ENCODE measurements at regions not wholly inside any gene's neighbourhood (a gene's known extent, or its start where the extent isn't known, plus 50 kb on each side); places are given as distances from the start of the nearest gene placed in this dataset.

- Histone ChIP-seq H3K4me3 (no peak overlapping the region), H3K27me3 (no peaks in the 10 kb centered on the region), H3K4me1 (no peaks in the 10 kb centered on the region), H3K9me3 (no peaks in the 10 kb centered on the region), H3K27ac (no peak overlapping the region), H3K36me3 (no peaks in the 10 kb centered on the region)
- intact Hi-C loops (cut with DNase I; ENCODE audit: low total_unique reads), result no loop called here
- DNase-seq, result no peak
- no peak for TF ChIP-seq POLR2A (IDR thresholded peaks at IDR 0.05)
- no peak for TF ChIP-seq CTCF (IDR thresholded peaks at IDR 0.05)
These were observed 139.6 kb upstream of the HTR2A start for GRCh38 chr13:47036294-47037008.

GRCh38 chr13:47033216-47033615 is 136.4 kb upstream of the HTR2A start:
- no peak for TF ChIP-seq CTCF (IDR thresholded peaks at IDR 0.05)
- no peak for TF ChIP-seq POLR2A (IDR thresholded peaks at IDR 0.05)
- intact Hi-C loops (cut with DNase I; ENCODE audit: low total_unique reads), result no loop called here
- Histone ChIP-seq H3K9me3 (no peaks in the 10 kb centered on the region), H3K4me3 (no peak overlapping the region), H3K36me3 (no peaks in the 10 kb centered on the region), H3K27me3 (no peaks in the 10 kb centered on the region), H3K4me1 (no peaks in the 10 kb centered on the region), H3K27ac (no peak overlapping the region)
- no peak for DNase-seq

- intact Hi-C loops (cut with DNase I; ENCODE audit: low total_unique reads), result no loop called here
These were observed 131.1 kb upstream of the HTR2A start for GRCh38 chr13:47027780-47028437.

GRCh38 chr13:47025791-47026447 is 129.1 kb upstream of the HTR2A start:
- H3K27me3 ChIP-seq, result no peaks in the 10 kb centered on the region
- H3K27ac ChIP-seq, result no peak overlapping the region
- no peaks in the 10 kb centered on the region for H3K9me3 ChIP-seq
- no peaks in the 10 kb centered on the region for H3K36me3 ChIP-seq
- intact Hi-C loops (cut with DNase I; ENCODE audit: low total_unique reads), result no loop called here
- H3K4me1 ChIP-seq, result no peaks in the 10 kb centered on the region
- H3K4me3 ChIP-seq, result no peak overlapping the region
- TF ChIP-seq CTCF (IDR thresholded peaks at IDR 0.05) (no peak), POLR2A (IDR thresholded peaks at IDR 0.05) (no peak)
- no peak for DNase-seq

More at GRCh38 chr13:47027780-47028437, 131.1 kb upstream of the HTR2A start:
- H3K27me3 ChIP-seq, result no peaks in the 10 kb centered on the region
- no peaks in the 10 kb centered on the region for H3K9me3 ChIP-seq
- H3K4me1 ChIP-seq, result no peaks in the 10 kb centered on the region
- DNase-seq, result no peak
- no peaks in the 10 kb centered on the region for H3K36me3 ChIP-seq
- H3K27ac ChIP-seq, result no peak overlapping the region
- no peak overlapping the region for H3K4me3 ChIP-seq
- TF ChIP-seq POLR2A (IDR thresholded peaks at IDR 0.05), result no peak
- no peak for TF ChIP-seq CTCF (IDR thresholded peaks at IDR 0.05)

- TF ChIP-seq CTCF (IDR thresholded peaks at IDR 0.05), result no peak
- TF ChIP-seq POLR2A (IDR thresholded peaks at IDR 0.05), result no peak
- no peaks in the 10 kb centered on the region for H3K9me3 ChIP-seq
- intact Hi-C loops (cut with DNase I; ENCODE audit: low total_unique reads), result no loop called here
- H3K4me1 ChIP-seq, result no peaks in the 10 kb centered on the region
- no peak overlapping the region for H3K4me3 ChIP-seq
- DNase-seq, result no peak
- no peaks in the 10 kb centered on the region for H3K27me3 ChIP-seq
- no peaks in the 10 kb centered on the region for H3K36me3 ChIP-seq
- H3K27ac ChIP-seq, result no peak overlapping the region
These were observed 123.1 kb upstream of the HTR2A start for GRCh38 chr13:47019977-47020376.
